Activated T-helper 2 cell treated with anti-CD3 and anti-CD28 coated beads, Interferon-gamma antibody, Interleukin-2, Interleukin-4, amounts not matched to agents 10 μg/mL and 5 μg/mL and 100 μg/mL, durations not matched to agents 14 hours and 24 hours and 36 hours (primary cell): ENCODE measurements at regions not wholly inside any gene's neighbourhood (a gene's known extent, or its start where the extent isn't known, plus 50 kb on each side); places are given as distances from the start of the nearest gene placed in this dataset.

ENCODE experiments used
- DNase-seq: peaks from one replicate; pipeline ENCODE4 v3.0.0; 2021; ENCODE audit warnings: low spot score
- H3K27ac Mint-ChIP-seq: one replicate; pipeline ENCODE4 v1.8.0; 2021; ENCODE audit warnings: mixed read lengths
- H3K27me3 Mint-ChIP-seq: one replicate; pipeline ENCODE4 v1.8.0; 2021; ENCODE audit warnings: low read depth, mixed read lengths
- H3K36me3 Mint-ChIP-seq: one replicate; pipeline ENCODE4 v1.8.0; 2021; ENCODE audit warnings: low read depth, mixed read lengths
- H3K4me1 Mint-ChIP-seq: one replicate; pipeline ENCODE4 v1.8.0; 2021; ENCODE audit warnings: low read depth, mixed read lengths
- H3K4me3 Mint-ChIP-seq: one replicate; pipeline ENCODE4 v1.8.0; 2021; ENCODE audit warnings: low read depth, mild to moderate bottlenecking, moderate library complexity, mixed read lengths
- H3K9me3 Mint-ChIP-seq: one replicate; pipeline ENCODE4 v1.8.0; 2021; ENCODE audit warnings: mixed read lengths
- intact Hi-C: fragments of 100-400 bp; cut with micrococcal nuclease; formaldehyde crosslinking; loops from one replicate; pipeline ENCODE4 v1.15.1; 2023

DNA sequence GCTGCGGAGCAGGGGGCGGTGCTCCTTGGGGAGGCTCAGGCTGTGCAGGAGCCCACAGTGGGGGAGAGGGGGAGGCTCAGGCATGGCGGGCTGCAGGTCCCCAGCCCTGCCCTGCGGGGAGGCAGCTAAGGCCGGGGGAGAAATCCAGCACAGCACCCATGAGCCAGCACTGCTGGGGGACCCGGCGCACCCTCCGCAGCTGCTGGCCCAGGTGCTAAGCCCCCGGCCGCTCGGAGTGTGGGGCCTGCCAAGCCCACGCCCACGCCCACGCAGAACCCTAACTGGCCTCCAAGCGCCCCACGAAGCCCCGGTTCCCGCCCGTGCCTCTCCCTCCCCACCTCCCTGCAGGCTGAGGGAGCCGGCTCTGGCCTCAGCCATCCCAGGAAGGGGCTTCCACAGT lies 145.6 kb upstream of the SEL1L start:
- Mint-ChIP-seq H3K27ac (no peak overlapping the region), H3K9me3 (no peaks in the 10 kb centered on the region), H3K4me1 (no peaks in the 10 kb centered on the region), H3K4me3 (no peak overlapping the region), H3K27me3 (peaks cover 4% of the 10 kb centered on the region), H3K36me3 (no peaks in the 10 kb centered on the region)
- intact Hi-C loops = no loop called here
- no peak for DNase-seq

DNA sequence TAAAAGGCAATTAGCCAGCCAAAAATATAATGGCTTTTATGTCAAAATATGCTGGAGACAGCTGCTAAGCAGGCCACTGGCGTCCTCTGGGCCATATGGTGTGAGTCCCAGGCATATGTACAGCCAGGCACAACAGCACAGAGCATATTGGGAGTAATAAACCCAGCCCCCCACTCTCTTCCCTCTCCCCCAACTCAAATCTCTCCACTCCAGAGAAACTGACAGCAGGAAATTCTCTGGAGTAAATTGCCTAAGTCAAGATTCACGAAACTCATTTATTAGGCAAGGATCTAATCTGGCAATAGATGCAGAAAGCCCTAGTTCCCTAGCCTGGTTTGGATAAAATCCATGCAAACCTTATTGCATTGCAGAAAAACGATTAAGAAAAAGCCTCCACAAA lies 147.9 kb upstream of the SEL1L start:
- intact Hi-C loops = no loop called here
- Mint-ChIP-seq H3K4me1 (no peaks in the 10 kb centered on the region), H3K36me3 (no peaks in the 10 kb centered on the region), H3K9me3 (no peaks in the 10 kb centered on the region), H3K27ac (no peak overlapping the region), H3K4me3 (no peak overlapping the region), H3K27me3 (peaks cover 4% of the 10 kb centered on the region)
- DNase-seq = no peak

DNA sequence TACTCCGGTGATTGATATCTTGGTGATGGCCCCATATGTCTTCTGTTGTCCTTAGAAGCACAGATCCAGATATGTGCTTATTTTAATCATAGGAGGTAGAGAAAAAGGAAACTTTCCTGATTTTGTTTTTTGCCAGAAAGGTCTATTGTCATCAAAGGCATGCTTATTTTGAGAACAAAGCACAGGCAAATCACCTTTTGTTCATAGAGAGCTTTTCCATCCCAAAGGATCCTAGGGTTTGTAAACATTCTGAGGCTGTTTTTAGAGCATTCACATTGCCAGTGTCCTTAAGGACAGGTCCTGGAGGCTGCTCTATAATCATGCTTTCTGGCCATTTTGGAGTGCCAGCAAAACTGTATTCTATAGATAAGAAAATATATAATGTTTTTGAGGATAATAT lies 148.5 kb upstream of the SEL1L start:
- Mint-ChIP-seq H3K9me3 (no peaks in the 10 kb centered on the region), H3K27ac (no peak overlapping the region), H3K36me3 (no peaks in the 10 kb centered on the region), H3K27me3 (peaks cover 4% of the 10 kb centered on the region), H3K4me1 (no peaks in the 10 kb centered on the region), H3K4me3 (no peak overlapping the region)
- intact Hi-C loops = no loop called here
- no peak for DNase-seq

DNA sequence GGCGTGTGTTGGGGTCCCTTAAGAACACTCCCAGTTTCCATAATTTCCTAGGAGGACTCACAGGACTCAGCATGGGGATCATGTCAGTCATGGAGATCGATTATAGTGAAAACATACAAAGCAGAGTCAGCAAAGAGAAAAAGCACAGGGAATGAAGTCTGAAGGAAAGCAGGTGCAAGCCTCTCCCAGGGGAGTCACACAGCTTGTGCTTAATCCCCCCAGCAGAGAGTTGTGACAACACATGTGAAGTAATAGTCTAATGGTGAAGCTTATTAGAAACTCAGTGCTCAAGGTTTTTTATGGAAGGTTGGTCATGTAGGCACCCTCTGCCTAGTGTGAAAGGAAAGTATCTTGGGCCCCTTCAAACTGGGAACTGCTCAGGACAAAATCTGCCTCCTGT lies 149.0 kb upstream of the SEL1L start:
- Mint-ChIP-seq H3K27ac (no peak overlapping the region), H3K36me3 (no peaks in the 10 kb centered on the region), H3K9me3 (no peaks in the 10 kb centered on the region), H3K27me3 (peaks cover 4% of the 10 kb centered on the region), H3K4me1 (no peaks in the 10 kb centered on the region), H3K4me3 (no peak overlapping the region)
- intact Hi-C loops = no loop called here
- no peak for DNase-seq

DNA sequence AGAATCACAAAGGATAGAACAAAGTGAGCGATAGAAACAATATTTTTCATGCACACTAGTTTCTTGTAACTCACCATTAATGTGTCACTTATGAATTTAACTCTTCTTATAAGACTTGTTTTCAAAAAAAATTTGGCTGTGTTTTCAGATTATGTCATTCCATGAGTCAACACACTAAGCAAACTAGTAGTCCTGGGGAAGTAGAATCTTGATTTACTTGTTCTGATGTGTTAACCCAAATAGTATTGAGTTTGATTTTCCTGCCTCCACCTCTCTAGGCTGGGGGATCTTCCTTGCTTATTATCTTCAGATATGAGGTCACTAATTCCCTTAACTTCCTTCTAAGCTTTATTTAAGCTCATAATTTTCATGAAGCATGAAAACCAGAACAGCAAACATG lies 151.0 kb upstream of the SEL1L start:
- no peaks in the 10 kb centered on the region for H3K36me3 Mint-ChIP-seq
- H3K27ac Mint-ChIP-seq = no peak overlapping the region
- intact Hi-C loops = no loop called here
- no peak for DNase-seq
- H3K4me1 Mint-ChIP-seq = no peaks in the 10 kb centered on the region
- peaks cover 4% of the 10 kb centered on the region for H3K27me3 Mint-ChIP-seq
- H3K9me3 Mint-ChIP-seq = no peaks in the 10 kb centered on the region
- no peak overlapping the region for H3K4me3 Mint-ChIP-seq

DNA sequence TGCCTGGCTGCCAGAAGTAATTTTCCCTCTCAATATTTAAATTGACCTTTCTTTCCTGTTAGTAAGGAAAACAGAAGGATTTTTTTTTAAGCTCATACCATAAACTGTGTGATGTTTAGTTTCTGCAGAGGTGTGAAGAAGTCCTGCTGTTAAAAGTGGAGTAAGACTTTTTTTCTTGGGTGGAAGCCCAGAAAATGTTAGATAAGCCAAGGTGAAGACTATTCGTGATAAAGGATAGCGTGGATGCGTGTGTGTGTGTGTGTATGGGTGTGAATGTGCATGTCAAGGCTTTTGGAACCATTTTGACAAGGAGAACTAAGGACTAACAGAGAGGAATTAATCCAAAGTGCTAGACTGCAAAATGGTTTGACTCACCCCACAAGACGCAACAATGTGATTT lies 152.9 kb upstream of the SEL1L start:
- H3K27ac Mint-ChIP-seq = no peak overlapping the region
- H3K36me3 Mint-ChIP-seq = no peaks in the 10 kb centered on the region
- no peaks in the 10 kb centered on the region for H3K9me3 Mint-ChIP-seq
- H3K4me1 Mint-ChIP-seq = no peaks in the 10 kb centered on the region
- peaks cover 4% of the 10 kb centered on the region for H3K27me3 Mint-ChIP-seq
- H3K4me3 Mint-ChIP-seq = no peak overlapping the region
- no peak for DNase-seq
- intact Hi-C loops = no loop called here

DNA sequence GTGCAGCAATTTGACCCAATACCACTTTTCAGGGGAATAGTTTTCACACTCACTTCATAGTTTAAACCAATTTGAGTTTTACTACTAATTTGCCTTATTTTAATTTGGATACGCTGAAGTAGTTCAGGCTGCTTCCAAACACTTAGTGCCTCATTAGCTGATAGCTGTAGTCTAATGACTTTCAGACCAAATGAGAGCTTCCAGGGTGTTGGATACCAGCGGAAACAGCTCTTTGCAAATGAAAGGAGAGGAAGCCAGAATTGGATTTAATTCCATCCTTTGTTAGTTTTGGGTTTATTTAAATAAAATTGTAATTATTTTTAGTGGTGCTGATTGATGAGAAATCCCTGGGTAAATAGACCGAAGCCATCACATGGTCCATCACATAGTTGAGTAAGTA lies 158.3 kb upstream of the SEL1L start:
- DNase-seq = no peak
- intact Hi-C loops = no loop called here
- Mint-ChIP-seq H3K4me3 (no peak overlapping the region), H3K9me3 (no peaks in the 10 kb centered on the region), H3K27me3 (no peaks in the 10 kb centered on the region), H3K27ac (no peak overlapping the region), H3K36me3 (no peaks in the 10 kb centered on the region), H3K4me1 (no peaks in the 10 kb centered on the region)

DNA sequence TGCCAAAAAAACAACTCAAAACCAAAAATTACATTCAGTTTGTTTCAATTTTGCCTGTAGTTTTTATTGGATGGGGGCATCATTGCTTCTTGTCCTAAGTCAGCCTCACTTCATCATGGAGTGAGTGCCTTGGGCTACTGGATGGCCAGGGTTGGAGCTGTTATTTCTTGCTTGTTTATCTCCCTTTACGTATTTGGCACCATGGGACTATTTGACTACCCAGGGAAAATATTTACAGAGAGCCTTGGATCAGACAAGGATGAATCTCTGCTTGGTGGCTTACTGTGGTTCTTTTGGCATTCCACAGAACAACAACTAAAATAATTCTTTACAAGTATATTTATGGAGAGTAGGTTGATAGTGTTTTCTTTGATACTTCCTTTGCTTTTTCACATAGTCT lies 160.8 kb upstream of the SEL1L start:
- Mint-ChIP-seq H3K4me1 (no peaks in the 10 kb centered on the region), H3K27me3 (no peaks in the 10 kb centered on the region), H3K9me3 (no peaks in the 10 kb centered on the region), H3K27ac (no peak overlapping the region), H3K36me3 (no peaks in the 10 kb centered on the region), H3K4me3 (no peak overlapping the region)
- intact Hi-C loops = no loop called here
- DNase-seq = no peak

DNA sequence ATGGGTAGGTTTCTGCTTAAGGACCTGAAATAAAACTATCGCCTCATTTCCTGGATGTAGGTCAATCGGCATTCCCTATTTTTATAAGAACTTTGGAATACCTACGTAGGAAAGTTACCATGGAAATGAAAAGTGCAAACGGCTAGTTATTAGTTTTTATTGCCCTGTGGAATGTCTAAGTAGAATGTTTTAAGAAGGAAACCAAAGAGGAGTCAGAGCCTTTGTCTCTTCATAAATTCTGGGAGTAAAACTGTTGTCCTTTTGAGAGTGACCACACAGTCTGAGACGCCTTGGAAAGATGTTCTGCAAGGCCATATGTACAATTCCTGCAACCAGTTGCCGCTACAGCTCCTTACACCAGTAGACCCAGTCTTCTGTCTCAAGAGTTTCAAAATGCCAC lies 176.0 kb upstream of the SEL1L start:
- H3K27me3 Mint-ChIP-seq = no peaks in the 10 kb centered on the region
- no peak overlapping the region for H3K4me3 Mint-ChIP-seq
- no peaks in the 10 kb centered on the region for H3K9me3 Mint-ChIP-seq
- H3K27ac Mint-ChIP-seq = no peak overlapping the region
- intact Hi-C loops = no loop called here
- DNase-seq = no peak
- H3K4me1 Mint-ChIP-seq = no peaks in the 10 kb centered on the region
- H3K36me3 Mint-ChIP-seq = no peaks in the 10 kb centered on the region

DNA sequence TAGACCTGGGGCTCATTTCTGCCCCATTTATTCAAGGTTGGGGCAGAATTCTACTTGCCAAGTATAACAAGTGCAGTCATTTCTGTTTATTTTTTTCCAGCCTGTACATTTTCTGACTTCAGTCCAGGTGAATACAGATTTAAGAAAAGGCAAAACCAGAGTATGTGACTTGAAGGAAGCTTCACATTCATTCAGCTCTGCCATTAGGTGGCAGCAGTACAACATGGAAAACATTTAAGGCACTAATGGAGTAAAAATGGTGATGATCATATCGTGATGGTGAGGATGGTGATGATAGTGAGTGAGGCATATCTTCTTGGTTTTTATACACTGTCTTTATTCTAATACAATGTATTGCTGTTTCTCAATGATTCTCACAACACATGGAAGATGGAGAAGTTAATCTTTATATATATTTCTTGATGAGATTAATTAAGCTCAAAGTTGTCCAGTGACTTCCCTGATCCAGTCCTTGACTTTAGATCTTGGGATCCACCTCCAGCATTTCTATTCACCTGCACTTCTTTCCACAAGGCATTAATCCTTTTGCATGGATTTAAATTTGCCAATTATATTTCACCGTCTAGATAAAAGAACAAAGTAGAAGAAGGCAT lies 176.7 kb upstream of the SEL1L start:
- Mint-ChIP-seq H3K9me3 (no peaks in the 10 kb centered on the region), H3K4me1 (no peaks in the 10 kb centered on the region), H3K4me3 (no peak overlapping the region), H3K36me3 (no peaks in the 10 kb centered on the region), H3K27ac (no peak overlapping the region), H3K27me3 (no peaks in the 10 kb centered on the region)
- intact Hi-C loops = no loop called here
- DNase-seq = no peak

DNA sequence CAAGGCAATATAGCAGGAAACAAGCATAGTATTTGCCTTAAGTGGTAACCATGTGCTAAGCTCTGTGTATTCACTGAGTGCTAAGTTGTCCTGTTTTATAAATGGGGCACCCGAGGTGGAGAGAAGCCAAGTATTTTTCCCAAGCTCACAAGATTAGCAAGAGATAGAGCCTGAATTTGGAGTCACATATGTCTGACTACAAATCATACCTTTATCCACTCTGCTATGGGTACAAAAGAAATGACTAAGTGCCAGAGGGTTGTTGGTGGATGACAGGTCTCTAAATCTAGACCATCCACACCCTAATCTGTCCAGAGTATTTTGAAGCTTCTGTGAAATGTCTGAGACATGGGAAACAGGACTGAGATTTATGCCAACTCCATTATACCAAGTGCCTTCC lies 182.1 kb upstream of the SEL1L start:
- H3K27me3 Mint-ChIP-seq = no peaks in the 10 kb centered on the region
- intact Hi-C loops = no loop called here

DNA sequence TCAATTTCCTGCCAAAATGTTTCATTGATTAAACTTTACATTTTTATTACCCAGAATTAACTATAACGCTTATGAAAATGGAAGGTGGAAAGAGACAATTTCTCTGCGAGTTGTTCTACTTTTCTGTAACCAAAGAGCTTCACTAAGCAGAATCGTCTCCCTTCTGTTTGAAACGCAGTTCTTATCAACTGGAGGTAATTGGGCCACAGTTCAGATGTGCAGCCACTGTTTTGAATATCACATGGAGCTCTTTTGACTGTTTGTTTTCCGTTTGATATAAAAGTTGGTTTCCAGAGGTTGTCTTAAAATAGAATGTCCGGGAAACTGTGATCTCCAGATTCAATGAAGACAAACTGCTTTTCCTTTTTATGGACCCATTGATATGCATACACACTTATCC lies 183.3 kb upstream of the SEL1L start:
- no peak overlapping the region for H3K27ac Mint-ChIP-seq
- H3K4me1 Mint-ChIP-seq = no peaks in the 10 kb centered on the region
- intact Hi-C loops = no loop called here
- no peak for DNase-seq
- no peaks in the 10 kb centered on the region for H3K36me3 Mint-ChIP-seq
- H3K27me3 Mint-ChIP-seq = no peaks in the 10 kb centered on the region
- no peak overlapping the region for H3K4me3 Mint-ChIP-seq
- no peaks in the 10 kb centered on the region for H3K9me3 Mint-ChIP-seq

More for the DNA sequence above, 182.1 kb upstream of the SEL1L start:
- no peak for DNase-seq
- Mint-ChIP-seq H3K4me1 (no peaks in the 10 kb centered on the region), H3K27ac (no peak overlapping the region), H3K36me3 (no peaks in the 10 kb centered on the region), H3K9me3 (no peaks in the 10 kb centered on the region), H3K4me3 (no peak overlapping the region)

DNA sequence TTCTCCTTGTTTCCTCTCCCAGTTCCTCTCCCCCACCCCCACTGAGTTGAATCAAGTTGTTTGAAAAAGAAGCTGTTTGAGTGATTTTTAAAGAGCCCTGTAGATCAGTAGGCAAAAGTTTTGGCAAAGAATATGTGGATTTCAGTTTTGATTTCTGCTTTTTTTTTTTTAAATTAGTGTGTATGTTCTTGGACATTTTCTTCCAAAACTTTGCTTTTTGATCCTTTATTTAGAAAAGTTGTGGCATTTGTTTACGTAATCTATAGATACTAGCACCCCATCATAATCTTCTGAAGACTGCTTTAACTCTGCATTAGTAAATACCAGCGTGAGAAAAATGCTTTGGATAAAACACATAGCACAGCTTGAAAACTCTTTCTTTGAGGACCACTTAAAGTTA lies 190.3 kb upstream of the SEL1L start:
- Mint-ChIP-seq H3K27me3 (no peaks in the 10 kb centered on the region), H3K9me3 (no peaks in the 10 kb centered on the region), H3K4me3 (no peak overlapping the region), H3K4me1 (no peaks in the 10 kb centered on the region), H3K36me3 (no peaks in the 10 kb centered on the region), H3K27ac (no peak overlapping the region)
- intact Hi-C loops = no loop called here
- DNase-seq = no peak

DNA sequence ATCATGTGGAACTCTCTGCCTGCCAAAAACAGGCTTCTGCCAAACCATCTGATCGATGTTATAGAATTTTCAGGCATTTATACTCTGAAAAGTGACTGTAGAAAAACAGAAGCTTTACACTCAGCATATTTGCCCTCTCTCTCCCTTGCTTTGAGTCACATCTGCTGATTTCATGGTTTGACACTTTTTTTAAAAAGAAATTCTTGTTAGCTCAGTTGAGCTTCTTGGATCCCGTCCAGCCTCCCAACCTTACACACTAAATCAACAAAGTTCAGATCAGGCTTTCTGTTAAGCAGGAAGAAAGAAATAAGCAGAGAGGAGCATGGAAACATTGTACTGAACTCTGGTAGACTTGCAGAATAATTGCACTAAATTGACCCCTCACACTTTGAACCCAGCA lies 193.6 kb upstream of the SEL1L start:
- Mint-ChIP-seq H3K9me3 (no peaks in the 10 kb centered on the region), H3K27ac (no peak overlapping the region), H3K27me3 (no peaks in the 10 kb centered on the region), H3K4me3 (no peak overlapping the region), H3K4me1 (no peaks in the 10 kb centered on the region), H3K36me3 (no peaks in the 10 kb centered on the region)
- intact Hi-C loops = no loop called here
- no peak for DNase-seq
